Stimulated activated CD8-positive, alpha-beta memory T cell treated with anti-CD3 and anti-CD28 coated beads, Interleukin-7, amount 100 ng/mL, for 4 hours (primary cell): ENCODE measurements at regions not wholly inside any gene's neighbourhood (a gene's known extent, or its start where the extent isn't known, plus 50 kb on each side); places are given as distances from the start of the nearest gene placed in this dataset.

ENCODE experiments used
- DNase-seq, 2 donors: peaks; one replicate each; pipeline ENCODE4 v3.0.0-alpha.2; 2020; ENCODE audit warnings: low read depth in 2 of 2

- no peak for DNase-seq
Measured at GRCh38 chr6:145228962-145229582, 506.2 kb downstream of the EPM2A start.

DNA sequence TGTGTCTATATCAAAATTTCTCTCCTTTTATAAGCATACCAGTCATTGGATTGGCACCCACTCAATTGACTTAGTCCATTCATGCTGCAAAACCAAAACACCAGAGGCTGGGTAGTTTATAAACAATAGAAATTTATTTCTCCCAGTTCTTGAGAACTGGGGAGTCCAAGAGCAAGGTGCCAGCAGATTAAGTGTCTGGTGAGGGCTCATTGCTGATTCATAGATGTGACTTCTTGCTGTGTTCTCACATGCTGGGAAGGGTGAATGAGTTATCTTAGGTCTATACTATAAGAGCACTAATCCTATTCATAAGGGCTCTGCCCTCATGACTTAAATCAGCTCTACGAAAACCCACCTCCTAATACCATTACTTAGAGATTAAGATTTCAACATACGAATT is 501.4 kb downstream of the EPM2A start:
- no peak for DNase-seq

GRCh38 chr6:145235207-145235606 is 500.1 kb downstream of the EPM2A start:
- no peak for DNase-seq

DNA sequence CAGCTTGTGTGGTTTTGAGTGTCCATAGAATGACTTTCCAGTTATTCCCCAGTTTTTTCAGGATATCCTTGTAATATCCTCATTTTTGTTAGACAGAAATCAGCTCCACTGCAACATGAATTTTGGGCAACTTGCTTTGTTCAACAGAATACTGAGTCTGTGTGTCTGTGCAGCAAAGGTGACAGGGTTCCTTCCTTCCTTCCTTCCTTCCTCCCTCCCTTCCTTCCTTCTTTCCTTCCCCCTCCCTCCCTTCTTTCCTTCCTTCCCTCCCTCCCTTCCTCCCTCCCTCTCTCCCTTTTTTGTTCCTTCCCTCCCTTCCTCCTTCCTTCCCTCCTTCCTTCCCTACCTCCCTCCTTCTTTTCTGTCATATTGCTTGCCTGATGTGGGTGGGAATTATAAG is 496.5 kb downstream of the EPM2A start:
- DNase-seq = no peak

DNA sequence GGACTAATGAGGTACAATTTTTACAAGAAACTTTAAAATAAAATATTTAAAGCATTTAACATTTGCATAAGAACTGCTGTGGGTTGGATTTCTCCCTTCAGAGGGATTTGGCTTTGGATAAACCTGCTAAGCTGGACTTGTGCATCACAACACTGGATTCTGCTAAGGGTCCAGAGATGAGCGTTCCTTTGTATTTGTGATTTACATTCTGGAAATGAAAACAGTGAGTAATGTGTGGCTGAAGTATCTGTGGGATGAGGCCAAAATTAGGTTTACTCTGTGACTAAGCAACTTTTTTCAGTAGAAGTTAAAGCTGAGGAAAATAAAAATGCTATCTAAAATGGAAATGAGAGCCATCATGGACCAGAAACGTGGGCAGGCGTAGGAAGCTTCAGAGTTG is 494.3 kb downstream of the EPM2A start:
- DNase-seq = no peak

- DNase-seq = no peak
Measured at GRCh38 chr6:145241721-145242120, 493.6 kb downstream of the EPM2A start.

GRCh38 chr6:145244349-145245100 is 490.8 kb downstream of the EPM2A start:
- DNase-seq = no peak

GRCh38 chr6:145245119-145245518 is 490.2 kb downstream of the EPM2A start:
- DNase-seq = no peak

DNA sequence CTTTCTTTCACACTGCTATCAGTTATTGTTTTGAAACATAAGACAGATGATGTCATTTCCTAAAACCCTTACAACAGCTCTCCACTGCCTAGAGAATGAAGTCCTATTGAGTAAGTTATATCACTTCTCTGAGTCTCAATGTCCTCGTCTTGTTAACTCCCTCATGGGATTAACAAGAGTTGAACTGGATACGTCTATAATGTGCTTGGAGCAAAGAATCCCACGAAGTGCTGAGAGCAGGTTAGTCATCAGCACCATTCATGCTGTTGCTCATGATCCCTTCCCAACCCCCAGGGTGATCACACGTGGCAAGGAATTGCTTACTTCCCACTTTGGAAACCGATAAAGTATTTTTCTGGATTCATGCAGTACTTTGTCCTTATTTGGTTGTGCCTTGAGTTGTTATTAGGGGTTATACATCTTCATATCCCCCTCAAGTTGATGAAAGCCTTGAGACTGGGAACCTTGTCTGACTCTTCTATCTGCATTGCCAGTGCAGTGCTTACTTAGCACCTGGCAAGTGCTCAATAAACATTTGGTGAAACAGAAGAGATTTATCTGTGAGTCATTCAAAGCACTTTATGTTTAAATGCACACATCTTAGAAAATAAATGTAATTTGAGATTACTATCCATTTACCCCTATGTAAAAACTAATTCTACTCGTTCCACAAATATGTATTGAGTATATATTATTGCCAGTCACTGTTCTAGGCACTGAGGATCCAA is 487.5 kb downstream of the EPM2A start:
- no peak for DNase-seq

- no peak for DNase-seq
Measured at GRCh38 chr6:145250436-145250835, 484.9 kb downstream of the EPM2A start.

DNA sequence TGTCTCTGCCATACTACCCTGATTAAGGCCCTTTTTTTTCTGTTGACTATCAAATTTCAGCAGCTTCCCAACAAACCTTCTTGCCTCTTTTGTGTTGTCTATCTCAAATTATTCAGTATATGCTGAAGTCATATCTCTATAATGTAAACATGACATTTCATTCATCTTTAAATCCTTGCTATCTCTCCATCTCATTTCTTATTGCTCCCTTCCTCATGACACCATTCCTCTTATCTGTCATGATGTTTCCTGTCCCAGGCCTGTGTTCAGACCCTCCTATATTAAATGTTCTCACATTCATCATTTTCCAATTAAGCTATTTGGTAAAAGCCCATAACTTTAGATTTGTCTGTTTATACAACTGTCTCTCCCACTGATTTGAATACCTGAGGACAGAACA is 482.6 kb downstream of the EPM2A start:
- no peak for DNase-seq

GRCh38 chr6:145254649-145255401 is 480.5 kb downstream of the EPM2A start:
- no peak for DNase-seq

DNA sequence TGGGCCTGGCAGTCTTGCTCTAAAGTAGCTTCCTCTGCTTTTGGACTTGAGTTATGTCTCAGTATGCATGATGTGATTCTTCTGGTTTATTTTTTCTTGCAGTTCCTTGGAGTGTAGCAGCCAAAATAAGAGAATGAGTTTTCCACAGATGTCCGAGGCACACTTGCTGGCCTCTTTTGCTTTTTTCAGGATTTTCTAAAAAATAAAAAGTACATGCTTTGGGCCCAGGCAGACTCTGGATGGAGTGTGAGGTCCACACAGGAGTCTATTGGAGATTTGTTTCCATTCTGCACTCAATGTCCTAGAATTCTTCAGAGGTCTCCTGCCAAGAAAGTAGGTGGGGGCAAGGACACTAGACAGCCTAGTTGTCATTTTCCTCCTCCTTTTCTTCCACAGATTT is 477.6 kb downstream of the EPM2A start:
- no peak for DNase-seq

DNA sequence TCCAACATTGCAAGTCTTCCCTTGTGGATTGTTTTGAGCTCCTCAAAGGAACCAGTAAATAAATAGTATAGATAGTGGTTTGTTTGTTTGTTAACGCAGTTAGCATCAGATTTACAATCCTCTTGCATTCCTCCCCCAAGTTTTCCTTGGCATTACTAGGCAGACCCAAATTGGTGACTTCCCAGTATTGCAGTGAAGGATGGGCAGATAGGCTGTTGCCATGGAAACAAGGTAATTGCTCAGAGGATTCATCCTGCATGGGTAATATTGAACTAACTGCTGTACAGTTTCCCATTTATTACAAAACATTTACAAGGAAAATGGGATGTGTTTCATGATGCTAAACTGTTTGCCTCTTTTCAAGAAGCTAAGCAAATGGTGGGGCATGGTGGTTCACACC is 477.2 kb downstream of the EPM2A start:
- no peak for DNase-seq

GRCh38 chr6:145260484-145261175 is 474.7 kb downstream of the EPM2A start:
- DNase-seq = no peak

- no peak for DNase-seq
Measured at GRCh38 chr6:145261758-145262157, 473.6 kb downstream of the EPM2A start.

DNA sequence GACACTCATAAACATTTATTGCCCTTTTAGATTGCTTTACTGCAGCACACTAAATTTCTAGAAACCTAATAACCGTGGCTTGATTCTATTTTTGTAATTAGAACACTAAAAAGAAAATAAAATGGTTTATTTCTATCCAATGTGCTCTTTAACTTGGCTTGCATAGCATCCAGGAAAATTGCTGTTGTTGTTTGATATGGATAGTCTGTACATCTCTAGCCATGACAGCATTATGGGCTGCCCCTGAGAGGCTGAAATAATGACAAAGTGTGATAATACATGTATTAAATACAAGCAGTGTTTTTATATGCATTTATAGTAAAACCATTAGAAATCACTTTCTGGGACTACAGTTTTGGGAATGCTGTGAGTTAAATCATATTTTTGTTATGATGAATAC is 472.5 kb downstream of the EPM2A start:
- no peak for DNase-seq

GRCh38 chr6:145263778-145264211 is 471.5 kb downstream of the EPM2A start:
- no peak for DNase-seq

GRCh38 chr6:145266432-145267075 is 468.8 kb downstream of the EPM2A start:
- no peak for DNase-seq

DNA sequence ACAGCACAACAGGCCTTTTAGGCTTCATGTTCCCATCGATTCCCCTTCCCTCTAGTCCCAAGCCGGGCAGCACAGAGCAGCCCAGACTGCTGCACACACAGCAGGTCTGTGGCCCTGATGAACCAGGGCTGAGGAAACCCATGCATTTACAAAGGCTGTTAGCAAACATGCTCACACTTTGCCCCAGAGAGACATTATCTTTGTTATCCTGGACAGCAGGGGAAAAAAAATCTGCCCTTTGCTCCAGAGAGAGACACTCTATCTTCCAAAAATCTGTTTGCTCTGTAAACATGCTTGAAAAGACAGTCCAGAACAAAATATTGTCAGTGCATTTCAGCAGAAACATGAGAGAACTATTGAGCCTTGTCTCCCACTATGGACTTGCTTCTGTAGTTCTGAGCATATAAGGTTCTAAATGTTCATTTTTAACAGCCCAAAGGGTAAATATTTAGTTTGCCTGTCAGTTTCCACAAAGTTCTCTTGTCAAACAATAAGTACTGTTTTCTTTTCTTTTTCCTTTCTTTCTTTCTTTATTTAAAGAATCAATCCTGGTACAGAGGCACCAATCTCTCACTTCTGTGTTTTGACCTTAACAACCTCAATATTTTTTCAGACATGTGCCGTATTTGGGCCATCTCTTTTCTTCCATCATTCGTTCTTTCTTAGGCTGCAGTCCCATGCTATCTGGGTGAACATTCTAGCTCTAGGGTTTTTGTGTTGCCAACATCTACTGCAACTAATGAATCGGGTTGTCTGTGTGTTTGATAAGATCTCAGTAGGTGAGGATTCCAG is 468.0 kb downstream of the EPM2A start:
- no peak for DNase-seq
